ENCODE measurements at regions not wholly inside any gene's neighbourhood (a gene's known extent, or its start where the extent isn't known, plus 50 kb on each side); places are given as distances from the start of the nearest gene placed in this dataset.

DNA sequence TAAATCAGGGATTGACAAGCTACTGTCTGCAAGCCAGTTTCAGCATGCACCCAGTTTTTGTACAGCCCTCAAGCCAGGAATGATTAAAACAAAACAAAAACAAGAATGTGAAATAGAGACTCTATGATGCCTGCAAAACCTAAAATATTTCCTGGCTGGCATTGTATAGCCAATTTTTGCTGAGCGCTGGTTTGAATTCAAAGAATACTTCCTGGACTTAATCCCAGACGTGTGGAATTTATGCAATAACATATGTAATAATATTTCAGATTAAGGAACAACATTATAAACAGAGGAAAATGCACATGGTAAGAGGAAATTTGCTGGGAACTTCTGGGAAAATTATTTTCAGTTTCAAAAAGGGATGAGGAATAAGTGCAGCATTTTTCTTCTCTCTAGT, 148.1 kb upstream of the RPRM start:
- no peaks in the 10 kb centered on the region for H3K4me1 ChIP-seq (ENCODE audit: low read depth, poor library complexity, severe bottlenecking)
- no peaks in the 10 kb centered on the region for H3K79me2 ChIP-seq (ENCODE audit: insufficient read depth, low read depth)
- TF ChIP-seq CTCF (conservative IDR thresholded peaks at IDR 0.05; ENCODE audit: low read depth, low read length) = no peak
- H3K27ac ChIP-seq = no peak overlapping the region
- H2AFZ ChIP-seq (ENCODE audit: low read depth) = no peak overlapping the region
- no peak overlapping the region for H3K4me3 ChIP-seq (IDR thresholded peaks at IDR 0.05; ENCODE audit: insufficient read depth, low read depth, low read length)
- no peaks in the 10 kb centered on the region for H3K27me3 ChIP-seq (ENCODE audit: insufficient read depth, low read depth)
- H3K4me2 ChIP-seq = no peak overlapping the region
- no peaks in the 10 kb centered on the region for H4K20me1 ChIP-seq (ENCODE audit: insufficient read depth)
- H3K9ac ChIP-seq = no peak overlapping the region
- H3K36me3 ChIP-seq (ENCODE audit: insufficient read depth) = no peaks in the 10 kb centered on the region

- Histone ChIP-seq H3K4me1 (ENCODE audit: low read depth, poor library complexity, severe bottlenecking) (no peaks in the 10 kb centered on the region), H3K79me2 (ENCODE audit: insufficient read depth, low read depth) (no peaks in the 10 kb centered on the region), H2AFZ (ENCODE audit: low read depth) (no peak overlapping the region), H3K4me3 (IDR thresholded peaks at IDR 0.05; ENCODE audit: insufficient read depth, low read depth, low read length) (no peak overlapping the region), H3K36me3 (ENCODE audit: insufficient read depth) (no peaks in the 10 kb centered on the region), H3K4me2 (no peak overlapping the region), H3K27me3 (ENCODE audit: insufficient read depth, low read depth) (no peaks in the 10 kb centered on the region), H3K9ac (no peak overlapping the region), H3K27ac (no peak overlapping the region), H4K20me1 (ENCODE audit: insufficient read depth) (no peaks in the 10 kb centered on the region)
- TF ChIP-seq CTCF (conservative IDR thresholded peaks at IDR 0.05; ENCODE audit: low read depth, low read length) = no peak
These were observed 156.9 kb upstream of the RPRM start for GRCh38 chr2:153635494-153635893.

- Histone ChIP-seq H2AFZ (ENCODE audit: low read depth) (no peak overlapping the region), H3K27me3 (ENCODE audit: insufficient read depth, low read depth) (no peaks in the 10 kb centered on the region), H3K4me1 (ENCODE audit: low read depth, poor library complexity, severe bottlenecking) (no peaks in the 10 kb centered on the region), H3K9ac (no peak overlapping the region), H3K27ac (no peak overlapping the region), H3K79me2 (ENCODE audit: insufficient read depth, low read depth) (no peaks in the 10 kb centered on the region), H4K20me1 (ENCODE audit: insufficient read depth) (no peaks in the 10 kb centered on the region), H3K36me3 (ENCODE audit: insufficient read depth) (no peaks in the 10 kb centered on the region), H3K4me3 (IDR thresholded peaks at IDR 0.05; ENCODE audit: insufficient read depth, low read depth, low read length) (no peak overlapping the region), H3K4me2 (no peak overlapping the region)
- no peak for TF ChIP-seq CTCF (conservative IDR thresholded peaks at IDR 0.05; ENCODE audit: low read depth, low read length)
These were observed 162.5 kb upstream of the RPRM start for GRCh38 chr2:153641046-153641445.

DNA sequence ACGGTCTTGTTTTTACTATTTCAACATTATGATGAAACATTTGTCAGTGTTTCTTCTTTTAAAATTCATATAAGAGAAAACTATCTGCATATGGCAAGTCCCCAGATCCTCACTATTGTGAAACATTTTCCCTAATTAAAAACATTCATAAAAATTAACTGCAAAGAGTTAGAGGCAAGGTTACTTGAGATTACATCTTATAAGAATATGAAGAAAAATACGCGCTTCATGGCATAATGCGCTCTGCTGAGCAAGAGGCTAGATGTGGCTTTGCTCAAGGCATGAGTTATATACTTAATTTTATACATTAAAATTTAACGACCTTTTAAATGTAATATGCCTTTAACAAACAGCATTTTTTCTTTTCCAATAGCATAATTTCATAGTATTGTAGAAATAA, 166.4 kb upstream of the RPRM start:
- H3K27me3 ChIP-seq (ENCODE audit: insufficient read depth, low read depth) = no peaks in the 10 kb centered on the region
- no peak overlapping the region for H3K9ac ChIP-seq
- TF ChIP-seq CTCF (conservative IDR thresholded peaks at IDR 0.05; ENCODE audit: low read depth, low read length) = no peak
- no peak overlapping the region for H2AFZ ChIP-seq (ENCODE audit: low read depth)
- no peak overlapping the region for H3K27ac ChIP-seq
- no peak overlapping the region for H3K4me3 ChIP-seq (IDR thresholded peaks at IDR 0.05; ENCODE audit: insufficient read depth, low read depth, low read length)
- H3K4me2 ChIP-seq = no peak overlapping the region
- H3K4me1 ChIP-seq (ENCODE audit: low read depth, poor library complexity, severe bottlenecking) = no peaks in the 10 kb centered on the region
- H4K20me1 ChIP-seq (ENCODE audit: insufficient read depth) = no peaks in the 10 kb centered on the region
- H3K36me3 ChIP-seq (ENCODE audit: insufficient read depth) = no peaks in the 10 kb centered on the region
- no peaks in the 10 kb centered on the region for H3K79me2 ChIP-seq (ENCODE audit: insufficient read depth, low read depth)

- H3K4me2 ChIP-seq = no peak overlapping the region
- no peak overlapping the region for H2AFZ ChIP-seq (ENCODE audit: low read depth)
- no peaks in the 10 kb centered on the region for H3K27me3 ChIP-seq (ENCODE audit: insufficient read depth, low read depth)
- no peaks in the 10 kb centered on the region for H3K4me1 ChIP-seq (ENCODE audit: low read depth, poor library complexity, severe bottlenecking)
- TF ChIP-seq CTCF (conservative IDR thresholded peaks at IDR 0.05; ENCODE audit: low read depth, low read length) = no peak
- H3K27ac ChIP-seq = no peak overlapping the region
- no peaks in the 10 kb centered on the region for H3K36me3 ChIP-seq (ENCODE audit: insufficient read depth)
- no peaks in the 10 kb centered on the region for H4K20me1 ChIP-seq (ENCODE audit: insufficient read depth)
- no peak overlapping the region for H3K9ac ChIP-seq
- H3K79me2 ChIP-seq (ENCODE audit: insufficient read depth, low read depth) = no peaks in the 10 kb centered on the region
- H3K4me3 ChIP-seq (IDR thresholded peaks at IDR 0.05; ENCODE audit: insufficient read depth, low read depth, low read length) = no peak overlapping the region
These were observed 167.0 kb upstream of the RPRM start for GRCh38 chr2:153645599-153645998.

Measured in KMS-11 (cell line).